Body of pancreas (tissue), 4 donors: ENCODE measurements at regions not wholly inside any gene's neighbourhood (a gene's known extent, or its start where the extent isn't known, plus 50 kb on each side); places are given as distances from the start of the nearest gene placed in this dataset.
A peak's percentile ranks its signal among the peaks of the same experiment; 100 is the strongest.

Source experiments
- ATAC-seq: fragments of 150-250 bp; one replicate; pipeline ENCODE4 v1.9.1; 2016
- DNase-seq, 4 donors: peaks; one replicate each; pipeline ENCODE4 v3.0.0-alpha.2; 2019
- H3K27ac ChIP-seq, 4 donors: fragments of 200-600 bp; sonication (generic); 1 replicate in 3 of 4; 2 replicates in 1 of 4; pipeline versions ENCODE4 v1.5.1 to v1.6.1; 2016 to 2019; ENCODE audit warnings: mild to moderate bottlenecking in 1 of 4, mixed read lengths in 1 of 4, moderate library complexity in 1 of 4
- H3K27me3 ChIP-seq, 2 donors: fragments of 200-600 bp; sonication (generic); one replicate each; pipeline ENCODE4 v1.6.0; 2016; ENCODE audit warnings: mild to moderate bottlenecking in 1 of 2
- H3K36me3 ChIP-seq, 2 donors: fragments of 200-600 bp; sonication (generic); replicated peaks in 1 of 2; 2 replicates each; pipeline ENCODE4 v1.5.1; 2016; ENCODE audit warnings: low read depth in 2 of 2; ENCODE audit not compliant: insufficient read depth in 1 of 2
- H3K4me1 ChIP-seq: fragments of 200-600 bp; sonication (generic); one replicate; pipeline ENCODE4 v1.6.0; 2016
- H3K4me3 ChIP-seq, 2 donors: fragments of 200-600 bp; sonication (generic); 1 replicate in 1 of 2; 2 replicates in 1 of 2; pipeline ENCODE4 v1.5.1; 2016 to 2019
- H3K9me3 ChIP-seq, 3 donors: fragments of 200-600 bp; sonication (generic); 1 replicate in 2 of 3; 2 replicates in 1 of 3; pipeline ENCODE4 v1.5.1; 2016
- POLR2A ChIP-seq, 3 donors: fragments of 450-650 bp; IDR thresholded peaks; one replicate each; pipeline ENCODE4 v1.6.1; 2016; ENCODE audit warnings: antibody characterized with exemption in 3 of 3, mild to moderate bottlenecking in 2 of 3
- WGBS, 2 donors: methylation state at CpG; one replicate each; pipeline ENCODE4 v1.1.5; 2017; 5-methylcytosine and 5-hydroxymethylcytosine counted together
- intact Hi-C: fragments of 100-400 bp; cut with DNase I; formaldehyde crosslinking; loops from one replicate; pipeline ENCODE4 v1.15.1; 2023
- TF ChIP-seq, protein P1 (sequence below), 7 experiments: fragments of 450-650 bp in 4 of 7; fragments of 200-600 bp in 3 of 7; sonication (generic) in 3 of 7; IDR thresholded peaks; one replicate each; pipeline ENCODE4 v1.5.1; 2016 to 2019; ENCODE audit warnings: antibody characterized with exemption in 7 of 7

DNA sequence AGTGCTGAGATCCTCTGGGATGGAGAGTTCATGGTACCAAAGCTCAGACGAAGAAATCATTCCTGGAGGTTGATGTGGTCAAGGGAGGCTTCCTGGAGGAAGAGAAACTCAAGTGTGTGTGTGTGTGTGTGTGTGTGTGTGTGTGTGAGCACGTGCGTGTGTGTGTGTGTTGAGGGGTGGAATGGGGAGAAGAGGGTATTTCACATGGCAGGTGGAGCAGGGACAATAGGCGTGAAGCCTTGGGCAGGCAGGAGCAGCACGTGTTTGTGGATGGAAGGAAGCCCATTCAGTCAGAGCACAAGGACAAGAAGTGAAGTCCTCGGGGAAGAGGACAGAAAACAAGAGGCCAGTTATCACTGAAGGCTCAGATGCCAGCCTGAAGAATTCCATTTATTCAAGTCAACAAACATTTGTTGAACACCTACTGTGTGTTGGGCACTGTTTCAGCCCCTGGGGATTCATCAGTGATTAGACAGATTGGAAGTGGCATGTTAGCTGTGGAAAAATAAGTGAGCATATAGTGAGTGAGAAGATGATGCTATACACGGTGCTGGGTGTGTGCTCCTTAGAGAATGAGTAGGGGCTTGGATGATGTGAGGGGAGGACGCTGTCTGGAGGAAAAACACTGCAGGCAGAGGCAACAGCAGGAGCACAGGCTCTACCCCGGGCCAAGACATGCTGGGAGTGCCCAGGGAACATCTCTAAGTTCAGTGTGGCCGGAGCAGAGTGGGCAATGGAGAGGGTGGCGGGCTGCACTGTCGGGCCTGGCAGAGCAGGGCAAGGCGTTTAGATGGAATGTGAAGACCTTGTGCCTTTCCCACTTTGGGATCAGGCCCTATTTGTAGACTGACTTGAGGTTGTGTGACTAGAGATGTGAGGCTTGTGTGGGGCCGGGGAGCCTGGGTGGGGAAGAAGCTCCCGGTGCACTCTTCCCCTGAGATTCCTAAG is 267.1 kb downstream of the CBLN1 start:
- TF ChIP-seq POLR2A (IDR thresholded peaks at IDR 0.05): no peak
- TF ChIP-seq, protein P1, sequence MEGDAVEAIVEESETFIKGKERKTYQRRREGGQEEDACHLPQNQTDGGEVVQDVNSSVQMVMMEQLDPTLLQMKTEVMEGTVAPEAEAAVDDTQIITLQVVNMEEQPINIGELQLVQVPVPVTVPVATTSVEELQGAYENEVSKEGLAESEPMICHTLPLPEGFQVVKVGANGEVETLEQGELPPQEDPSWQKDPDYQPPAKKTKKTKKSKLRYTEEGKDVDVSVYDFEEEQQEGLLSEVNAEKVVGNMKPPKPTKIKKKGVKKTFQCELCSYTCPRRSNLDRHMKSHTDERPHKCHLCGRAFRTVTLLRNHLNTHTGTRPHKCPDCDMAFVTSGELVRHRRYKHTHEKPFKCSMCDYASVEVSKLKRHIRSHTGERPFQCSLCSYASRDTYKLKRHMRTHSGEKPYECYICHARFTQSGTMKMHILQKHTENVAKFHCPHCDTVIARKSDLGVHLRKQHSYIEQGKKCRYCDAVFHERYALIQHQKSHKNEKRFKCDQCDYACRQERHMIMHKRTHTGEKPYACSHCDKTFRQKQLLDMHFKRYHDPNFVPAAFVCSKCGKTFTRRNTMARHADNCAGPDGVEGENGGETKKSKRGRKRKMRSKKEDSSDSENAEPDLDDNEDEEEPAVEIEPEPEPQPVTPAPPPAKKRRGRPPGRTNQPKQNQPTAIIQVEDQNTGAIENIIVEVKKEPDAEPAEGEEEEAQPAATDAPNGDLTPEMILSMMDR (IDR thresholded peaks at IDR 0.05): no peak
- Histone ChIP-seq H3K4me3 (no peak overlapping the region), H3K27ac (no peak overlapping the region), H3K36me3 (no peaks in the 10 kb centered on the region), H3K4me1 (no peaks in the 10 kb centered on the region), H3K27me3 (peaks cover 0 to 13% of the 10 kb centered on the region in 2 donors), H3K9me3 (no peaks in the 10 kb centered on the region)
- ATAC-seq: no peak
- no peak for DNase-seq
- WGBS, 2 donors: 28 to 39% methylated on average over 11 to 15 of the region's 15 CpGs
- intact Hi-C loops: no loop called here

DNA sequence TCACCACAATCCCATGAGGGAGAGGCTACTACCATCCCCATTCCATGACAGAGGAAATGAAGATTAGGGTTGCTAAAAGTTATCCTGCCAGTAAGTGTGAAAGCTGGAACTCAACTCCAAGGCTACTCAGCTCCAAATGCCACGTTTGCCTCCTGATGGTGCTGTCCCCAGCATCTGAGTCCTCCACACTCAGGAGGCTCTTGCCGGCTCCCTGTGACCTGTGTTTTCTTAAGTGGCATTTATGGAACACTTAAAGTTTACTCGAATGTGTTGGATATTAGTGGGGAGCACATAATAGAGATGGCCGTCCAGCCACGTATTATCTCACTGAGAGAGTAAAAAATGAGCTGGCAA is 267.9 kb downstream of the CBLN1 start:
- TF ChIP-seq, protein P1 (IDR thresholded peaks at IDR 0.05): no peak
- no peak for TF ChIP-seq POLR2A (IDR thresholded peaks at IDR 0.05)
- H3K9me3 ChIP-seq: no peaks in the 10 kb centered on the region
- H3K4me1 ChIP-seq: no peaks in the 10 kb centered on the region
- DNase-seq: no peak
- H3K27me3 ChIP-seq: peaks cover 0 to 12% of the 10 kb centered on the region in 2 donors
- no peak for ATAC-seq
- WGBS, 2 donors: 32 to 61% methylated on average over 4 to 5 of the region's 5 CpGs
- H3K36me3 ChIP-seq: no peaks in the 10 kb centered on the region
- no peak overlapping the region for H3K27ac ChIP-seq
- H3K4me3 ChIP-seq: no peak overlapping the region
- intact Hi-C loops: no loop called here

DNA sequence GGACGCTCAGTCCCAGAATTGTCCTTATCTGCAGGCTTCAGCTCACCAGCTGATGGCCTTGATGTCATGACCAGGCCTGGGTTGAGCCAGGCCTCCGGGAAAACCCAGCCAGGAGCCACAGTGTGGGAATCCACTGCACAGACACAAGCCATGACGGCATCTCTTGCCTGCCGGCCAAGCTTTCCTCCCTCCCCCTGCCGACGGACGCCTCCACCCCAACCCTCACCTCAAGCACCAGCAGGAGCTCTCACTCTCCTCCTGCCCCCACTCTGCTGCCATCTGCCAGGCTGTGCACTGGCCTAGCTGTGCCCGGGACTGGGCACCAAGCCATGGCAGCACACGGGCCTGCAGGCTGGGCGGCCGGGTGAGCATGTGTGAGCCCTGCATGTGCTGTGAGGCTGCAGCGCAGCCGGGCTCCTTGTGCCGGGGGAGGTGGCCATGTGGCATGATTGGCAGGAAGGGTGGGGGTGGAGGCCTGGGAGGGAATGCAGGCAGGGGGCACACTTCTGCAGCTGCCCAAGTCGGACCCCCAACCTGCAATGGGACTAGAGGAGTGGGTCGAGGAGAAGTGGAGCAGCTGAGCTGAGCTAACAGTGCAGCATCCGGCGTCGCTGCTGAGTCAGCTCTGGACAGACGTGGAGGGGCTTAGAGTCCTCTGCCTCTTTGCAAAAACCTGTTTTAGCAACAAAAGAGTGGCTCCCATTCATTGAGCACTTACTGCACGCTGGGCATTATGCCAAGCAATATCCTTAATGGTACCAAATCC is 268.5 kb downstream of the CBLN1 start:
- TF ChIP-seq POLR2A (IDR thresholded peaks at IDR 0.05): no peak
- TF ChIP-seq, protein P1 (IDR thresholded peaks at IDR 0.05): no peak
- Histone ChIP-seq H3K4me1 (no peaks in the 10 kb centered on the region), H3K27me3 (peaks cover 0 to 7% of the 10 kb centered on the region in 2 donors), H3K36me3 (no peaks in the 10 kb centered on the region), H3K4me3 (no peak overlapping the region), H3K9me3 (no peaks in the 10 kb centered on the region), H3K27ac (no peak overlapping the region)
- ATAC-seq (no peak), DNase-seq (peak in 3 of 4 donors; percentile 25 to 31 (median 31))
- intact Hi-C loops: no loop called here
- WGBS, 2 donors: 33 to 39% methylated on average over 5 to 21 of the region's 21 CpGs

DNA sequence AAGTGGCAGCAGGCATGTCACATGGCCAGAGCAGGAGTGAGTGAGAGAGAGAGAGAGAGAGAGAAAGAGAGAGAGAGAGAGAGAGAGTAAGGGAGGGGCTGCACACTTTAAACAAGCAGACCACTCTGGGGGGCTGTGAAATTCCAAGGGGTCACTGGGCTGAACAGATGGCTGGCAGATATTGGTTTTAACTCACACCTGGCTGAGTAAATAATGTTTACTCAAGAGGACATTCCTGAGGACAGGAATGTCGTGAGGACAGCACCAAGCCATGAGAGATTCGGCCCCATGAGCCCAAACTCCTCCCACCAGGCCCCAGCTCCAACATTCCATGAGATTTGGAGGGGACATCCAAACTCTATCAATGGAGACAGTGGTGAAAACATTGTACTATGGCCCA is 269.7 kb downstream of the CBLN1 start:
- 20 to 29% methylated on average over 2 of the region's 2 CpGs for WGBS, 2 donors
- intact Hi-C loops: no loop called here
- no peak overlapping the region for H3K4me3 ChIP-seq
- H3K27ac ChIP-seq: no peak overlapping the region
- TF ChIP-seq POLR2A (IDR thresholded peaks at IDR 0.05): no peak
- TF ChIP-seq, protein P1 (IDR thresholded peaks at IDR 0.05): no peak
- H3K4me1 ChIP-seq: no peaks in the 10 kb centered on the region
- no peak for DNase-seq
- no peaks in the 10 kb centered on the region for H3K9me3 ChIP-seq
- ATAC-seq: no peak
- no peaks in the 10 kb centered on the region for H3K36me3 ChIP-seq
- no peaks in the 10 kb centered on the region for H3K27me3 ChIP-seq
